Islet precursor cell (in vitro differentiated cells): ENCODE measurements at regions not wholly inside any gene's neighbourhood (a gene's known extent, or its start where the extent isn't known, plus 50 kb on each side); places are given as distances from the start of the nearest gene placed in this dataset.
"Not testable (repeated sequence)": the region's sequence is repeated elsewhere in the genome, so short reads cannot be mapped to it uniquely, and the experiment has no call there.

ENCODE experiments used
- DNase-seq: peaks from one replicate; pipeline ENCODE4 v3.0.0-alpha.2; 2018

DNA sequence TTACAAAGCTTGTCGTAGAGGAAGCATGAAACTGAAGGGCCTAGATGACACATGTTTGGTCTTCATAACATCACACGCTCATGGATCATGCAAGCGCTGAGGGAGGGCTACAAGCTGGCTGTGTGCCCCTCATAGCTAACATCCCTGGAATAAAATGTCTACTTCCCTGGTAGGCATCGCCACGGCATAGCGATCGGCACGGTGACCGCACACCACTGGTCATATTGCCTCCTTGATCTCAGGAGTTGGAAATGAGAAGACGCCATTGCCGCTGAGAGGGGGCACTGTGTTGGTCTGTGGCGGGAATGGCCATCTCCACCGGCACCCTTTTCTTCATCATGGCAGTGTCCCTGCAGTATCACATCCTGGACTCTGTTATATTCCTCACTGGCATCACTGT is 50.1 kb upstream of the TUBA3E start:
- not testable (repeated sequence) for DNase-seq
